ENCODE measurements at regions not wholly inside any gene's neighbourhood (a gene's known extent, or its start where the extent isn't known, plus 50 kb on each side); places are given as distances from the start of the nearest gene placed in this dataset.

- DNase-seq (ENCODE audit: low read depth): no peak
Measured at GRCh38 chr5:30734118-30734517, 459.4 kb upstream of the CDH6 start.

DNA sequence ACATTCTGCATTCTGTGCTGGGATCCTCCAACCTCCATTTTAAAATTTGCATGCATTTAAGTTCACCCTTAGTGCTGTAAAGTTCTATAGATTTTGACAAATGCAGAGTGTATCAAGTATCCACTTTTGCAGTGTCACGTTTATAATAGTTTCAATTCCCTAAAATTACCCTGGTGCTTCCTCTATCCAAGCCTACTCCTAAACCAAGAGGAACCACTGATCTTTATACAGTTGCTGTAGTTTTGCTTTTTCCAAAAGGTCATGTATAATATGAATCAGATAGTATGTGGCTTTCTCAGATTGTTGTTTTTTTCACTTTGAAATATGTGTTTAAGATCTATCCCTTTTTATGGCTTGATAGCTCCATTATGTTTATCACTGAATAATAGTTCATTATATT is 468.4 kb upstream of the CDH6 start:
- no peak for DNase-seq (ENCODE audit: low read depth)

DNA sequence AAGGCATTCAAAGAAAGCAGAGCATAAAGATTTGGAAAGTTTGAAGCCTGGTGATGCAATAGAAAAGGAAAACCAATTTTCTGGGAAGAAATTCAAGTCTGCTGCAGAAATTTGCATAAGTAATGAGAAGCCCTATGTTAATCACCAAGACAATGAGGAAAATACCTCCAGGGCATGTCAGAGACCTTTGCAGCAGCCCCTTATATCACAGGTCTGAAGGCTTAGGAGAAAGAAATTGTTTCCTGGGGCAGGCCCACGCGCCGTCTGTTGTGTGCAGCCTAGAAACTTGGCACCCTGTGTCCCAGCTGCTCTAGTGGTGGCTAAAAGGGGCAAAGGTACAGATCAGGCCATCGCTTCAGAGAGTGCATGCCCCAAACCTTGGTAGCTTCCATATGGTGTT is 495.3 kb upstream of the CDH6 start:
- DNase-seq (ENCODE audit: low read depth): no peak

DNA sequence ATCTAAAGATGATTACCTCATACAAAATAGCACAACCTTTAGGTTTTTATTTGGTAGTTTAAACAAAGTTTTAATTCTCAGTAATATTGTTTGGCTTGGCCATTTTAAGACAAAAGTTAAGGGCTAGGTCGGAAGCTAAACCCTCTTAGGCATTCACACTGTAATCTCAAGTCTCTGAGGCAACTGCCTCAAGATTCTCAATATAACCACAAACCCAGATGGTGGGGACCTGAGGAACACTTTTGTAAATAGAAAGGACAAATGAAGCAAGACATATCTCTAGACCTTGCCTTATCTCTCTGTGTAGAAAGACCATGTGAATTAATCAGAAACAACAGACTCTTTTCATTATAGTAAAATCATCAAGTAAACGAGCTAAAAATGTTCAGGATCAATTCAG is 500.2 kb upstream of the CDH6 start:
- DNase-seq (ENCODE audit: low read depth): no peak

DNA sequence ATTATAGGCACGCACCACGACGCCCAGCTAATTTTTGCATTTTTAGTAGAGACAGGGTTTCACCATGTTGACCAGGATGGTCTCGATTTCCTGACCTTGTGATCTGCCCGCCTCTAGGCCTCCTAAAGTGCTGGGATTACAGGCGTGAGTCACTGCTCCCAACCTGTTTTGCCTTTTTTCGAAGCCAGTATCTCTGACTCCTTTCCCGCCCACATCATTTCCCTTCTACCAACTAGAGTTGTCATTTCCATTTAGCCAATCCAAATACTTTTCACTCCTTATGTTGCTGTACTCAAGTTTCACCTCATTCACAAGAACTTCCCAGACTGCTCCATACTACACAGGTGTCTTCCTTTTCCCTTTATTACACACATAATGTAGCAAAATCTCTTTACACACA is 502.6 kb upstream of the CDH6 start:
- DNase-seq (ENCODE audit: low read depth): no peak

GRCh38 chr5:30687461-30687860 is 506.0 kb upstream of the CDH6 start:
- no peak for DNase-seq (ENCODE audit: low read depth)

- DNase-seq (ENCODE audit: low read depth): no peak
Measured at GRCh38 chr5:30686530-30686929, 507.0 kb upstream of the CDH6 start.

- DNase-seq (ENCODE audit: low read depth): no peak
Measured at GRCh38 chr5:30676223-30676840, 517.2 kb upstream of the CDH6 start.

DNA sequence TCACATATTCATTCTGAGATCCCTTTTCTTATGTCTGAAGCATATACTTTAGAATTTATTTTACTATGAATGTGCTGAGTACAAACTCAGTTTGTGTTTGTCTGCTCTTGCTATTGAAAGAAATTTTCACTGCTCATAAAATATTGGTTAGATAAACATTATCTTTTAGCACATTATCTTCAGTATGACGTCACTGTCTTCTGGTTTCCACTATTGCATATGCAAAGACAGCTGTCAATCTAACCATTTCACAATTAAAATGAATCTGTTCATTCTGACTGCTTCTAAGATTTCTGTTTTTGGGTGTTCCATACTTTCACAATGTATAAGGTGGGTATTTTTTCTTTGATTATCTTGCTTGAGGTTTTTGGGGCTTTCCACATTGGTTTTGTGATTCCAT is 526.2 kb upstream of the CDH6 start:
- no peak for DNase-seq (ENCODE audit: low read depth)

GRCh38 chr5:30663536-30663935 is 530.0 kb upstream of the CDH6 start:
- DNase-seq (ENCODE audit: low read depth): no peak

GRCh38 chr5:30662373-30662772 is 531.1 kb upstream of the CDH6 start:
- no peak for DNase-seq (ENCODE audit: low read depth)

GRCh38 chr5:30661730-30662129 is 531.8 kb upstream of the CDH6 start:
- no peak for DNase-seq (ENCODE audit: low read depth)

GRCh38 chr5:30659417-30659816 is 534.1 kb upstream of the CDH6 start:
- no peak for DNase-seq (ENCODE audit: low read depth)

DNA sequence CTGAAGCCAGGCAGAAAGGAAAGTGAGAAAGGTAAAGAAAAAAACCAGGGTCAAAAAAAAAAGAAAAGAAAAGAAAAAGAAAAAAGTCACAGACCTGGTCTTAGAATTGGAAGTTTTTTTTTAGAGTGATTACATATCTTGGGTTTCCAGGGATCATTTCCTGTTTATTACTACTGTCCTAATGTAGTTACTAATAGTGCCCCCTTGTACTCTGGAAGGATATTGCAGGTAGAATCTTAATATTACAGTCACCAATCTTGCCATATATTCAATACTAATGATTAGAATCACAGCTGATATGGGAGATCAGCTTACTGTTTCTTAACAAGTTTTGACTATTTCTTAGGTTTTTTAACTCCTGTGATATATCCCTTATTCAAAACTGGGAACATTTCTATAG is 543.2 kb upstream of the CDH6 start:
- DNase-seq (ENCODE audit: low read depth): no peak

DNA sequence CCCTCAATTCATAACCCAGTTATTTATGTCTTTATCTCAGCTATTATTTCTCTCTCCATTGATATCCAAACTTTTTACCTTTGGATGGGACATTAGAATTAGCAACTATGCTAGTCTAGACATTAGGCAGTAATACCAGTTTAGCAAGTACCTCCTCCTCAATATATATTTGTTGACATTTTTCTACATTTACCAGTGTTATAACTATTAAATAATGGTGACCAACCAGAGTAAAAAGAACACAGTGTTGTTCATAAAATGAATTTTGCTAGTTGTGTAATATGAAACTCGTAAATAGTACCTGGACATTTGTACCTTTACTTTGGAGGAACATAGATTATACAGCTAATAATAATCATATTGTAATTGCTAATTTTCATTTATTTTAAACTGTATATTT is 554.6 kb upstream of the CDH6 start:
- no peak for DNase-seq (ENCODE audit: low read depth)

GRCh38 chr5:30627945-30628344 is 565.5 kb upstream of the CDH6 start:
- no peak for DNase-seq (ENCODE audit: low read depth)

GRCh38 chr5:30626557-30626956 is 566.9 kb upstream of the CDH6 start:
- DNase-seq (ENCODE audit: low read depth): no peak

DNA sequence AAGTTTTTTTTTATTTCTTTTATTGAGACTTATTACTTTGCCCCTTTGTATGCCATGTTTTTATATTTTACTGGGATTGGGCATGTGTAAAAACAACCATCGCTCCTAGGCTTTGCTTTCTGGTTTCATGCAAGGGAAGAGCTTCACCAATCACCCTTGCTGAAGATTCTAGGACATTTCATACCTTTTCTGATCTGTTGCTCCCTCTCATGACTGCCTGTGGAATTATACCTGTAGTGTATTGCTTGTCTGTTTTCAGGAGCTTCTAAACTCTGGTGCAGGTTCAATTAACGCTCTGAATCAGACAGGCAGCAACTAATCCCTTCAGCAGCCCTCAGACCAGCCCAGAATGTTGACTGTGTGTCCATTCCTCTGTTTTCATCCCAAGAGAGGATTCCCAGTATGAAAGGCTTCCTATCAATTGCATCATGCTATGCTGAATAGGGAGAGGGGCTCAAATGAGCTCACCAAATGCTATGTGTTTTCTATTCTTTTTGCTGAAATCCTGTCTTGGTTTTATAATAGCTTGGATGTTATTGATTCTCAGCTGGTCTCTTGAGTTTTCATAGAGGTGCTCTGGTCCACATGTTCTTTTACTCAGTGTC is 572.9 kb upstream of the CDH6 start:
- no peak for DNase-seq (ENCODE audit: low read depth)

DNA sequence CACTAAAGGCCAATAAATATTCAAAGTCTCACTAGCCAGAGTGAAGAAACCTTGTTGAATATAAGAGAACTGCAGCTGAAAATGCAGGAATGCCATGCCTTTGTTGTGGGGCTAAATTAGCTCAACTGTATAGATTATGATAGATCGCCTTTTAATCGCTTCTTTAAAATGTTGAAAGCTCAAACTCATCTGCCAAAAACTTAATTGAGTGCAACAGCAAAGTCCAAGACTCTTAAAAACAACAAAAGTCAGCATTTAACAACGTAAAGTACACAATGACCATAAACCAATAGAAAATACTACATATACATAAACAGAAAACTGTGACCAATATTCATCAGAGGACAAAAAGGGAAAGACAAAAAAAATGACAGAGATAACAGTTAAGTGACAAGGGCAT is 585.0 kb upstream of the CDH6 start:
- DNase-seq (ENCODE audit: low read depth): no peak

GRCh38 chr5:30607301-30607894 is 586.1 kb upstream of the CDH6 start:
- no peak for DNase-seq (ENCODE audit: low read depth)

DNA sequence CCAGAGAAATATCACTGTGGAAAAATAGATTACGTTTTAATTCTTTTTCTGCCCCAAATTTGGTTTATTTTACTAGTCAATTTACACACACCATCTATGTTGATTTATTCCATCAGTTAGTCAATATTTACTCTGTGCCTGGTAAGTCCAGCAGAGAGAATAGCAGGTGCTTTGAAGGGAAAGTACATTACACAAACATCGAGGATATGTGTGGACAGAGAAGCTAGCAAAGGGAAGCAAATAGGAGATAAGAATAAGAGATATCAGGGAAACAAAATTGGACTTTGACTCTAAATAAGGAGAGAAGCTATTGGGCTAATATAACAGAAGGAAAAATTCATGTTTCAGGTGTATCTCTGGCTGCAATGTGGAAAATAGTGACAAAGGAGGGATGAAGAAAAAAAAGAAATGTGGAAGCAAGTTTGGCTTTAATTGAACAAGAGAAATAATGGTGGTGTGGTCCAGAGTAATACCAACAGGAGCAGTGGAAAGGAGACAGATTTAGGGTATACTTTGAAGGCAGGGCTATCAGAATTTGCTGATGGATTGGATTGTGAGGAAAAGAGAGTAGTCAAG is 587.7 kb upstream of the CDH6 start:
- DNase-seq (ENCODE audit: low read depth): no peak

DNA sequence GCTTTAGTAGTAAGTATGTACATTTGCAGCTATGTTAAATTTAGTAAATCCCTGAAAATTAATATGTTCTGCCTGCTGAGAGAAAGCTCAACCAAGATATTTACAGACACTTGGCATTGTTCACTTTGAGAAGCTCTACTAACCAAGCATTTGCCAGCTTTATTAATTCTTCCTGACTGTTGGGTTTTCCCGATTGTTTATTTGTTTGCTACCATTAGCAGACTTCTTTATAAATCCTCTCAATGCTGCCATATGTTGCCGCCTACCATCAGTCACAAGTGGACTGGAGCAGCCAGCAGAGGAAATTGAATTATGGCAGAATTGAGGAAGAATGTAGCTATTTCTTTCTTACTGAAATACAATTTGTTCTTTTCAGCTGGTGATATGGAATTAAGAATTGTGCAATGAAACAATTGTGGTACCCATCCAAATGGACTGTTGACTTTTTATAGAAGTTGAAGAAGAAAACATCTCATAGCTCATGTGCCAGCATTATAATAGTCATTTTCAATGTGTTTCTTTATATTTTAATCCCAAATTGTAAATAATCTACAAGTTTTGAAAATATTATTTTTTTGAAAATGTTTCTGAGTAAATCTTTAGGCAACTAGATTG is 588.7 kb upstream of the CDH6 start:
- DNase-seq (ENCODE audit: low read depth): no peak

DNA sequence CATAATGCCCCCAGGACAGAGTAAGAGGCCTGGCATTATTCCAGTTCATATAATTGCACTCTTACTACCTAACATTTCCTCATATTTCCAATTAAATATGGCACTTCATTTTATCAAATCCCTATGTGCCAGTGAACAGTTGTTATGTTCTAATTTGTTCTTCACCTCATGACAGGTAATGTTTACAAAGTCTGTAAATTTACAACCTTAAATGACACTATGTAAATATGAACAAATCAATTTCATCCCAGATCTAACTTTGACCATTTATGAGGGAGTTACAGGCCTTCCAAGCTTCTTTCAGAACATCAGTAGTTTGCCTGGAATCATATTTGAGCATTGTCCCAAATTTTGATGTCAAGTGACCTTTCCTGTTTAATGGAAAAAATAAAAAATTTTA is 592.6 kb upstream of the CDH6 start:
- no peak for DNase-seq (ENCODE audit: low read depth)

Measured in stromal cell of bone marrow (primary cell).